HG03196 (cell line): ENCODE measurements at regions not wholly inside any gene's neighbourhood (a gene's known extent, or its start where the extent isn't known, plus 50 kb on each side); places are given as distances from the start of the nearest gene placed in this dataset.

Experiments used
- ATAC-seq: cut with Tn5 transposase; IDR thresholded peaks from one replicate; pipeline ENCODE4 v1.9.1; 2021; ENCODE audit not compliant: unreplicated experiment

- ATAC-seq, result no peak
Observed at GRCh38 chr14:58836303-58836974, 198.7 kb downstream of the DACT1 start.

GRCh38 chr14:58839233-58839632, 201.5 kb downstream of the DACT1 start:
- no peak for ATAC-seq

DNA sequence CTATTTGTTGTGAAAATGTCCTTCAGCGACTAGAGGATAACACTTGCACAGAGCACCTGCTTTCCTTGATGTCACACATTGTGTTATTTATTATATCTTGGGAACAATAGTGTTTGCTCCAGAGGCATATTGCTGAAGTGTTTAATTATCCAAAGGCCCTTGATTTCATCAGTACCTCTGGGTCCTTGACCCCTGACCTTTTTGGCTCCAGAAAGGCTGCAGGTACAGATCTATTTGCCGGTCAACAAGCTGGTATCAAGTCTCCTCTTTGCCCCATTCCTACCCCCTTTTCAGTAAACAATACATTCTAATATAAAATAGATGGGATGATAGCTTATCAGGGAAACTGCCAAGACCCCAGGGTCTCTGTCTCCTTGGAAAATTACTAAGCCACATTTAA, 206.8 kb downstream of the DACT1 start:
- no peak for ATAC-seq

DNA sequence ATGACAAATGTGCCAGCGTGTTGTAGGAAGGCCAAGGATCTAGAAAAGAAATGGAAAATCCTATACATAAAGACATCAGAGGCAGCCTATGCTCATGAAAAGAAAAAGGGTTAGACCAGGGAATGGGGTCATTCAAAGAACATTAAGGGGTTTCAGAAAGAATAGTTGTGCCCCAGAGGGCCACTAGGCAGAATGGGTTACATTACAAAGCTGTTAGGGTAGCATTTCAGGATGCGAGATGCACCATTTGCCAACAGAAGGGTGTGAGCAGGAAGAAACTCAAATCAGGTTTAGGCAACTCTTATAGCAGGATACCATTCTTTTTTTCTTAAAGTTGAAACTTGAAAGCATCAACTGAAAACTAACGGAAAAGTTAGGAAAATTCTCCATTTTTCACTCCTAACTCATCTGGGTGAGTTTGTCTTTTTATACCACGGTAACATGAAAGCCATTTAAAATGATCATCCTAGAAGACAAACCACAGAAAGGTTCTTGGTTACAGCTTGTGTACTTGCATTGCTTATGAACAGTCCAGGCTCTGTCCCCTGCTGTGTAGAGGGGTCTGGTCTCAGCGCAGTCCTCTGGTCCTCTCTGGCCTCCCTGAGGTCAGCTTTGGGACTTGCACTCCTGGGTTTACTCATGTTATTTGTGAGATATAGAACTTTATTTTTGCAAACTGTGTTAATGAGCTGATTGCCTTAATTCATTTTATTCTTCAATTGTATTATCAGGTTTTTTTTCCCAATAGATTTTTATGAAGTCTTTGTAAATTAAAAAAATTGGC, 209.1 kb downstream of the DACT1 start:
- no peak for ATAC-seq

DNA sequence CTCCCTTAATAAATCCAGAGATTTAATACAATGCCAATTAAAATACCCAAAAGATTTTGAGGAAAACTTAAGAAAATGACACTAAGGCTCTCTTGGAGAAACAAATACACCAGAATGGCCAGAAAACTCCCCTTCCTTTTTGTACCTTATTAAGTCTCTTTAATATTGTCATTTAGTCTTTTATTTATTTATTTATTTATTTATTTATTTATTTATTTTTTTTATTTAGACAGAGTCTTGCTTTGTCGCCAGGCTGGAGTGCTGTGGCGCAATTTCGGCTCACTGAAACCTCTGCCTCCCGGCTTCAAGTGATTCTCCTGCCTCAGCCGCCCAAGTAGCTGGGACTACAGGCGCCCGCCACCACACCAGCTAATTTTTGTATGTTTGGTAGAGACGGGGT, 210.6 kb downstream of the DACT1 start:
- ATAC-seq, result no peak

GRCh38 chr14:58849601-58850000, 211.8 kb downstream of the DACT1 start:
- no peak for ATAC-seq

- ATAC-seq, result no peak
Observed at GRCh38 chr14:58850011-58850410, 212.2 kb downstream of the DACT1 start.

GRCh38 chr14:58861586-58861985, 223.8 kb downstream of the DACT1 start:
- ATAC-seq, result no peak

DNA sequence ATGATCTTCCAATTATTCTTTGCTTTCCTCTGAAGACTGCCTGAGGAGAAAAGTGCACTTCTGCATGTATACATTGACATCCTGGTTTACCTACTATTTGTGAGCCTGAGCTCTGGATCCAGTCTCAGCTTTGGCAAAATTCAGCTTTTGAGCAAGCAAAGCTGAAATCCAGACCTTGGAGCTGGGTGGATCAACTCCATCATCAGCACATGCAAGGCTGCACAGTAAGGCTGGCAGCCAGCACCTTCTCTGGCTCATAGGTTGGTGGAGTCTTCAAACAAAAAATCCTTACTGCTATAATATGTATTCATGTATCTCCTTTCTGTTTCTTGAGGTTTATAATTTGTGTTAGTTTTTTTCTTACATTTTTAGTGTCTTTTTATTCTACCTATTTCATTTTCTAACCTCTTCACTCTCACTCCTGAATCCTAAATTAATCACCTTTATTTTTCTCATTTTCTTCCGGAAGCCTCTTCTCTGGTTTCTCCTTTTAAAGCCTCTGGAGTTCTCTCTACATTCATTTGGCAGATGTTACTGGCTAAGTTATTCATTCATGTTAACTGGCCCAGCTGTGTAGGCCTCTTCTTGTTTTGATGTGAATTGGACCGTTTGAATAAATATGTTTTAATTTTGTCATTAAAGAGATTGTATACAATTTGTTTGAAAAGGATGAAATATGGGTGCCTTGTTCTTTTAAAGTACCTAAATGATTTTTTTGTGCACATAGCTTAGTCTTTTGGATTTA, 224.8 kb downstream of the DACT1 start:
- ATAC-seq, result no peak

GRCh38 chr14:58863661-58864345, 226.0 kb downstream of the DACT1 start:
- no peak for ATAC-seq

GRCh38 chr14:58864751-58865513, 227.2 kb downstream of the DACT1 start:
- no peak for ATAC-seq

- ATAC-seq, result no peak
Observed at GRCh38 chr14:58865514-58866281, 227.9 kb downstream of the DACT1 start.

DNA sequence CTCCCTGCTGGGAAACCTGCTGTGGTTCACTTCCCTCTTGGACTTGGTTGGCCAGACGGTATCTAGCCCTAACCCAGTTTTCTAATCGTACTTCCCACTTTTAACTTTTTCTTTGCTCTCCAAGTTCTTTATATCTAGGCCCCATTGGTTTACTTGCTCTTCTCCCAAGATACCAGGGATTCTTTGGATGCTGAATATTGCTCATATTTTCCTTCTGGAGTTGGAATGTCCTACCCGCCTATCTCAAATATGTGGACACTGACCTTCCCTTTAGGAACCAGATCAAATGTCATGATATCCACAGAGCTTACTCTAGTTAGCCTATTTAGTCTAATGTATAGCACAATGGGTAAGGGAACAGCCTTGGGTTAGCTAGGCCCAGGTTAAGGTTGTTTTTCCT, 228.6 kb downstream of the DACT1 start:
- no peak for ATAC-seq

DNA sequence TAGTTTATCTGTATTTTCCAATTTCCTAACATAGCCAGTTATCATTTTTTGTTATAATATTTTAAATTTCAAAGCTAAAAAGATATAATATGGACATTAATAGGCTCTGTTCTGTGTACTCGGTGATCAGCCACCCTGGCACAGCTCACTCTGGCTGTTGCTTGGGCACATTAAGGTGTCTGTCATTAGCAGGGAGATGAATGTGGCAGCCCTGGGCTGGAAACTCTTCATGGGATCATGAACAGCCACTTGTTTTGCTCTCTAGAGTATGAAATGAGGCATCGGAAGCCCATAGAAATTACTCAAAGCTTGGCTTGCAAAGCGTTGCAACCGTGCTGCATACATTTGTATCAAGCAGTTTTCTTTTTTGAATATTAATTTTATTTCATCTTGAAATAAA, 233.2 kb downstream of the DACT1 start:
- ATAC-seq, result no peak

DNA sequence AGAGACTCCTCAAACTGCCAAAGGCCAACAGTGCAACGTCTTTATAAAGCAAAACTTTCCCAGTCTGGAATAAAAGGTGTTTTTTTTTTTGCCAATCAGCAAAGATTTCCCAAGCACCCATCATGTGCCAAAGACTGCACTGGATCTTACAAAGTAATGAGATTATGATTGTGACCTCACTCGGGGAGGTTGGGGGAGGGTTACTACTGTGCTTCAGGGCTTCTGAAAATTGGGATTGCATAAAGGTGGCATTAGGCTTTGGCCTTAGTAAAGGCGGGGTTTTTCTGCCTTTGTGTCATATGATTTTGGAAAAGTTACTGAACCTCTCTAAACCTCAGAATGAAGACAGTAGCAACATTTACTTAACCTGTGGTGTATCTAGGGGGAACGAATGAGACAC, 233.8 kb downstream of the DACT1 start:
- ATAC-seq, result no peak

GRCh38 chr14:58872061-58872460, 234.3 kb downstream of the DACT1 start:
- no peak for ATAC-seq

- no peak for ATAC-seq
Observed at GRCh38 chr14:58873228-58873953, 235.6 kb downstream of the DACT1 start.

DNA sequence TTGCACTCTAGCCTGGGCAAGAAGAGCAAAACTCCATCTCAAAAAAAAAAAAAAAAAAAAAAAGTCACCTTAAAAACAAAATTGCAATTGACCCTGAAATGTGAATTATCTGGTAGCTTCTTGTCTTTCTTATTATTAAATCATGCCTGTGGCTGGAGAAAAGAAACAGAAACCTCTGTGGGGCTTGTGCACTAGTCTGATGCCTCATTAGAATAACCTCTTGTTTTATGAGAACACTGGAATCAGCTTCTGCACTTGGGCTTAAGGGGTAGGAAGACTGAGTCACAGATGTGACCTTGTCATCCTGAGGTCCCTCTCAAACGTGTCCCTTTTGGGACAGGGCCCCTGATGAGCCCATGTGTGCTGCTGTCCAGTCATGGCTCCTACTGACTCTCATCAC, 237.9 kb downstream of the DACT1 start:
- no peak for ATAC-seq

DNA sequence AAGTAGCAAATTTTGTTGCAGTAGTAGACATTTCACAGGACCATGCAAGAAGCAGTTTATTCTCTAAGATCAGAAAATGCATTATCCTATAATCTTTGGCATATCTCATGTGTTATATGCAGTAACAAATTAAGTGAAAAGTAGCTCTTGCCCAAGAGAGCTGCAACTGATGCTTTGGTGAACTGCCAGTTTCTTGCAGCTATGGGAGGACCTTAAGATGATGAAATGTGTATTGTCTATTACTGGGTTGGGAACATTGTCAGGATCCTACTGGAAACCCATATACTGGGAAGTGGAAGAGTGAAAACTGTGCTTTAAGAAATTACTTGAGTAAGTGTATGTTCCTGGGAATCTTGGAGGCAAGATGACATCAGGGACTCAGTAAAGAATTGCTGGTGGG, 238.8 kb downstream of the DACT1 start:
- ATAC-seq, result no peak
